ENCODE measurements at regions not wholly inside any gene's neighbourhood (a gene's known extent, or its start where the extent isn't known, plus 50 kb on each side); places are given as distances from the start of the nearest gene placed in this dataset.
"Not testable (repeated sequence)": the region's sequence is repeated elsewhere in the genome, so short reads cannot be mapped to it uniquely, and the experiment has no call there.

DNA sequence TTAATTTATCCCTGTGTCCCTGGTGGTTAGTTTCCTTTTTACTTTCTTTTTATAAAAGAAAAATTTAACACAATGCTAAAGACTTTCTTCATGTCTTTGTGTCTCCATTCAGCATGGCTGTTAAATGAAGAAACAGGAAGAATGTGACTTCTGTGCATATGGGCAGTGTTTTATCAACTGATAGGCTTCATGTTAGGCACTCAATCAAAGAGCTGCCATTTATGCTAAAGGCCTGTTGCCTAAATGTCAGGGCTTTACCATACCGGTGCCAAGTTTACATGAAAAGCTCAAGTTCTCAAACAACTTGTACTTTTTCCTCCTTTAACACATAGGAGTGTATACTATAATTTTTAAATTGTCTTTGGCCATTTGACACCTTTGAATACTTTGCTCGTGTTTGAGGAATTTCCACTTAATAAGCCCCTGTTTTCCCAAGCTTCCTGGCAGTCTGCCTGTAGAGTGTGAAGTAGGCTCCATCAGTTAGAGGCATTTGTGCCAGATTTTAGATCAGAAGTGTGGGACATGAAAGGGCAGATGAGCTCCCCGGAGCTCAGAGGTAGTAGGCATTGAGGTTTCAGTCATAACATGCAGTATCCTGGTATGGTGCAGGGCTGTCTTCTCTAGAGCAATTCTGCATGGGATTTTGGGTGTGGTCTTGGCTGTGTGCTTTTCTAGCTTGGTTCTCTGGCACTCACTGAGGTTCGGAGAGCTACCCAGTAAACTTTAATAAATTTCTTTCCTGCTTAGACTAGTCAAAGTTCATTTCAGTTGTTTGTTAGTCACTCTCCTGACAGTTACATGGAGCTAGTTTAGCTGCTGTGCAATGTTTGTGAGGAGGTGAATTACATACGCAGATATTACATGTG is 119.0 kb downstream of the LEPR start:
- intact Hi-C loops (cut with DNase I), result no loop called here
- H3K9me3 ChIP-seq, result no peaks in the 10 kb centered on the region
- ATAC-seq, result no peak
- H3K4me1 ChIP-seq, result no peaks in the 10 kb centered on the region
- H3K4me3 ChIP-seq, result no peak overlapping the region
- DNase-seq, result no peak
- no peaks in the 10 kb centered on the region for H3K36me3 ChIP-seq
- H3K27ac ChIP-seq, result no peak overlapping the region
- TF ChIP-seq, protein P1, sequence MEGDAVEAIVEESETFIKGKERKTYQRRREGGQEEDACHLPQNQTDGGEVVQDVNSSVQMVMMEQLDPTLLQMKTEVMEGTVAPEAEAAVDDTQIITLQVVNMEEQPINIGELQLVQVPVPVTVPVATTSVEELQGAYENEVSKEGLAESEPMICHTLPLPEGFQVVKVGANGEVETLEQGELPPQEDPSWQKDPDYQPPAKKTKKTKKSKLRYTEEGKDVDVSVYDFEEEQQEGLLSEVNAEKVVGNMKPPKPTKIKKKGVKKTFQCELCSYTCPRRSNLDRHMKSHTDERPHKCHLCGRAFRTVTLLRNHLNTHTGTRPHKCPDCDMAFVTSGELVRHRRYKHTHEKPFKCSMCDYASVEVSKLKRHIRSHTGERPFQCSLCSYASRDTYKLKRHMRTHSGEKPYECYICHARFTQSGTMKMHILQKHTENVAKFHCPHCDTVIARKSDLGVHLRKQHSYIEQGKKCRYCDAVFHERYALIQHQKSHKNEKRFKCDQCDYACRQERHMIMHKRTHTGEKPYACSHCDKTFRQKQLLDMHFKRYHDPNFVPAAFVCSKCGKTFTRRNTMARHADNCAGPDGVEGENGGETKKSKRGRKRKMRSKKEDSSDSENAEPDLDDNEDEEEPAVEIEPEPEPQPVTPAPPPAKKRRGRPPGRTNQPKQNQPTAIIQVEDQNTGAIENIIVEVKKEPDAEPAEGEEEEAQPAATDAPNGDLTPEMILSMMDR (IDR thresholded peaks at IDR 0.05), result no peak
- H3K27me3 ChIP-seq, result no peaks in the 10 kb centered on the region

DNA sequence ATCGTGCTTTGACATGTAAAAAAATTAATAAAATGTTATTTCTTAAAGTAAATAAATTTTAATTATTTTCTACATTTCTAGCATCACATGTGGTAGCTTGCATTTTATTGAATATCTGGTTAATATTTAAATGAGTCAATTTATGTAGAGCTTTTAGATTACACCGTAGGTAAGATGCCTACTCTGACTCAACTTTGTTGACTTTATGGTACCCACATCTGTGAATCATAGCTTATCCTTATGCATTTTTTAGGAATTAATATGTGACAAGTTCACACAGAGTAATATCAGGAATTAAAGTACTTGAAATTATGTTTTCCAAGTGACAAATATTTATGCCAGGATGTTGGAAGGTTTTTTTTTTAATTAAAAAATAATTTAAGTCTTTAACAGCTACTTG is 120.7 kb downstream of the LEPR start:
- H3K27me3 ChIP-seq, result no peaks in the 10 kb centered on the region
- H3K36me3 ChIP-seq, result no peaks in the 10 kb centered on the region
- ATAC-seq (no peak), DNase-seq (no peak)
- H3K9me3 ChIP-seq, result no peaks in the 10 kb centered on the region
- H3K4me3 ChIP-seq, result no peak overlapping the region
- H3K27ac ChIP-seq, result no peak overlapping the region
- intact Hi-C loops (cut with DNase I), result no loop called here
- H3K4me1 ChIP-seq, result no peaks in the 10 kb centered on the region
- TF ChIP-seq, protein P1 (IDR thresholded peaks at IDR 0.05), result no peak

DNA sequence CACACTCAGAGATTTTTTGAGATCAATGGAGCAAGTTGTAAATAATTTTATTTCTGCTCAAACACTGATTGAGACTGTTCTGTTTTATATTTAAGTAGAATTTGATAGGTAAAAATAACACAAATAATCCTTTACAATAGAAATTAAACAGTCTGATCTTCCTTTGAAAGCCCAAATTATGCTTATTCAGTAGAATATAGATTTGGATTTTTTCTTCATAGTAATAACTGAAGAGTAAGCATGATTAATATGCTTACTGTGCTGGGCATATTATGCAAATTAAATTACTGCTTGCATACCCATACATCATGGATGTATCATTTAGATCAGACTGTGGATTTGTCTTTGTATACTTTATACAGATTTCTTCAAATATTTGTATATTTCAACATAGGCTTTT is 121.4 kb downstream of the LEPR start:
- Histone ChIP-seq H3K27ac (no peak overlapping the region), H3K9me3 (no peaks in the 10 kb centered on the region), H3K4me1 (no peaks in the 10 kb centered on the region), H3K36me3 (no peaks in the 10 kb centered on the region), H3K27me3 (no peaks in the 10 kb centered on the region), H3K4me3 (no peak overlapping the region)
- intact Hi-C loops (cut with DNase I), result no loop called here
- TF ChIP-seq, protein P1 (IDR thresholded peaks at IDR 0.05), result no peak
- no peak for ATAC-seq
- no peak for DNase-seq

DNA sequence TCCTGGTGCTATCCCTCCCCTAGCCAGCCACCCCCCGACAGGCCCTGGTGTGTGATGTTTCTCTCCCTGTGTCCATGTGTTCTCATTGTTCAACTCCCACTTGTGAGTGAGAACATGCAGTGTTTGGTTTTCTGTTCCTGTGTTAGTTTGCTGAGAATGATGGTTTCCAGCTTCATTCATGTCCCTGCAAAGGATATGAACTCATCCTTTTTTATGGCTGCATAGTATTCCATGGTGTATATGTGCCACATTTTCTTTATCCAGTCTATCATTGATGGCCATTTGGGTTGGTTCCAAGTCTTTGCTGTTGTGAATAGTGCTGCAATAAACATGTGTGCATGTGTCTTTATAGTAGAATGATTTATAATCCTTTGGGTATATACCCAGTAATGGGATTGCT is 122.1 kb downstream of the LEPR start:
- H3K9me3 ChIP-seq; DNase-seq; ATAC-seq; H3K4me3 ChIP-seq; H3K36me3 ChIP-seq; H3K27me3 ChIP-seq; H3K4me1 ChIP-seq; H3K27ac ChIP-seq; intact Hi-C loops (cut with DNase I): not testable (repeated sequence)

DNA sequence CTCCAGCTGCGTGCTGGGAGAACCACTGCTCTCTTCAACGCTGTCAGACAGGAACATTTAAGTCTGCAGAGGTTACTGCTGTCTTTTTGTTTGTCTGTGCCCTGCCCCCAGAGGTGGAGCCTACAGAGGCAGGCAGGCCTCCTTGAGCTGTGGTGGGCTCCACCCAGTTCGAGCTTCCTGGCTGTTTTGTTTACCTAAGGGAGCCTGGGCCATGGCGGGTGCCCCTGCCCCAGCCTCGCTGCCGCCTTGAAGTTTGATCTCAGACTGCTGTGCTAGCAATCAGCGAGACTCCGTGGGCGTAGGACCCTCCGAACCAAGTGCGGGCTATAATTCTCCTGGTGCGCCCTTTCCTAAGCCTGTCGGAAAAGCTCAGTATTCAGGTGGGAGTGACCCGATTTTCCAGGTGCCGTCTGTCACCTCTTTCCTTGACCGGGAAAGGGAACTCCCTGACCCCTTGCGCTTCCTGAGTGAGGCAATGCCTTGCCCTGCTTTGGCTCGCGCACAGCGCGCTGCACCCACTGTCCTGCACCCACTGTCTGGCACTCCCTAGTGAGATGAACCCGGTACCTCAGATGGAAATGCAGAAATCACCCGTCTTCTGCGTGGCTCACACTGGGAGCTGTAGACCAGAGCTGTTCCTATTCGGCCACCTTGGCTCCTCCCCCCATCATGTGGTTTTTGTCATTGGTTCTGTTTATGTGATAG is 130.0 kb downstream of the LEPR start:
- H3K27me3 ChIP-seq; H3K4me1 ChIP-seq; DNase-seq; H3K4me3 ChIP-seq; H3K36me3 ChIP-seq; H3K27ac ChIP-seq; ATAC-seq; H3K9me3 ChIP-seq; intact Hi-C loops (cut with DNase I): not testable (repeated sequence)

DNA sequence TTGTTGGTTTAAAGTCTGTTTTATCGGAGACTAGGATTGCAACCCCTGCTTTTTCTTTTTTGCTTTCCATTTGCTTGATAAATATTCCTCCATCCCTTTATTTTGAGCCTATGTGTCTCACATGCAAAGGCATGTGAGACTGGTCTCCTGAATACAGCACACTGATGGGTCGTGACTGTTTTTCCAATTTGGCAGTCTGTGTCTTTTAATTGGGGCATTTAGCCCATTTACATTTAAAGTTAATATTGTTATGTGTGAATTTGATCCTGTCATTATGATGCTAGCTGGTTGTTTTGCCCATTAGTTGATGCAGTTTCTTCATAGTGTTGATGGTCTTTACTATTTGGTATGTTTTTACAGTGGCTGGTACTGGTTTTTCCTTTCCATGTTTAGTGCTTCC is 132.0 kb downstream of the LEPR start:
- H3K9me3 ChIP-seq; H3K36me3 ChIP-seq; intact Hi-C loops (cut with DNase I); DNase-seq; H3K27me3 ChIP-seq; H3K4me3 ChIP-seq; ATAC-seq; H3K27ac ChIP-seq; H3K4me1 ChIP-seq: not testable (repeated sequence)

DNA sequence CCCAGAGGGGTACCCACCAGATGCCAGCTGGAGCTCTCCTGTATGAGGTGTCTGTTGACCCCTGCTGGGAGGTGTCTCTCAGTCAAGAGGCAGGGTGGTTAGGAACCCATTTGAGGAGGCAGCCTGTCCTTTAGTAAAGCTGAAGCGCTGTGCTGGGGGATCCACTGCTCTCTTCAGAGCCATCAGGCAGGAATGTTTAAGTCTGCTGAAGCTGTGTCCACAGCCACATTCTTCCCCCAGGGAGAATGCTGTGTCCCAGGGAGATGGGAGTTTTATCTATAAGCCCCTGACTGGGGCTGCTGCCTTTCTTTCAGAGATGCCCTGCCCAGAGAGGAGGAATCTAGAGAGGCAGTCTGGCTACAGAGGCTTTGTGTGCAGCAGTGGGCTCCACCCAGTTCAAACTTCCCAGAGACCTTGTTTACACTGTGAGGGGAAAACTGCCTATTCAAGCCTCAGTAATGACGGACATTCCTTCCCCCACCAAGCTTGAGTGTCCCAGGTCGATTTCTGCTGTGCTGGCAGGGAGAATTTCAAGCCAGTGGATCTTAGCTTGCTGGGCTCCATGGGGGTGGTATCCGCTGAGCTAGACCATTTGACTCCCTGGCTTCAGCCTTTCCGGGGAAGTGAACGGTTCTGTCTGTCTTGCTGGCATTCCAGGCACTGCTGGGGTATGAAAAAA is 133.8 kb downstream of the LEPR start:
- intact Hi-C loops (cut with DNase I); DNase-seq; H3K27ac ChIP-seq; H3K9me3 ChIP-seq; H3K4me3 ChIP-seq; ATAC-seq; H3K36me3 ChIP-seq; H3K27me3 ChIP-seq; H3K4me1 ChIP-seq: not testable (repeated sequence)

All from upper lobe of right lung (tissue), 1 donor.